T47D (cell line): ENCODE measurements at regions not wholly inside any gene's neighbourhood (a gene's known extent, or its start where the extent isn't known, plus 50 kb on each side); places are given as distances from the start of the nearest gene placed in this dataset.

ENCODE experiments used
- DNase-seq, 2 experiments: peaks; one replicate each; pipeline versions ENCODE4 v3.0.0 to v3.0.0-alpha.2; 2011 to 2012; ENCODE audit warnings: low read depth in 1 of 2, low spot score in 1 of 2
- JUND ChIP-seq: IDR thresholded peaks from 2 replicates; pipeline ENCODE4 v1.6.1; 2012; ENCODE audit warnings: low read depth
- in situ Hi-C: cut with HindIII; loops from 2 replicates; pipeline ENCODE4 v1.10.0; 2016; ENCODE audit warnings: low sequenced_read_pairs, low pct_unique_long_range_greater_than_20kb

DNA sequence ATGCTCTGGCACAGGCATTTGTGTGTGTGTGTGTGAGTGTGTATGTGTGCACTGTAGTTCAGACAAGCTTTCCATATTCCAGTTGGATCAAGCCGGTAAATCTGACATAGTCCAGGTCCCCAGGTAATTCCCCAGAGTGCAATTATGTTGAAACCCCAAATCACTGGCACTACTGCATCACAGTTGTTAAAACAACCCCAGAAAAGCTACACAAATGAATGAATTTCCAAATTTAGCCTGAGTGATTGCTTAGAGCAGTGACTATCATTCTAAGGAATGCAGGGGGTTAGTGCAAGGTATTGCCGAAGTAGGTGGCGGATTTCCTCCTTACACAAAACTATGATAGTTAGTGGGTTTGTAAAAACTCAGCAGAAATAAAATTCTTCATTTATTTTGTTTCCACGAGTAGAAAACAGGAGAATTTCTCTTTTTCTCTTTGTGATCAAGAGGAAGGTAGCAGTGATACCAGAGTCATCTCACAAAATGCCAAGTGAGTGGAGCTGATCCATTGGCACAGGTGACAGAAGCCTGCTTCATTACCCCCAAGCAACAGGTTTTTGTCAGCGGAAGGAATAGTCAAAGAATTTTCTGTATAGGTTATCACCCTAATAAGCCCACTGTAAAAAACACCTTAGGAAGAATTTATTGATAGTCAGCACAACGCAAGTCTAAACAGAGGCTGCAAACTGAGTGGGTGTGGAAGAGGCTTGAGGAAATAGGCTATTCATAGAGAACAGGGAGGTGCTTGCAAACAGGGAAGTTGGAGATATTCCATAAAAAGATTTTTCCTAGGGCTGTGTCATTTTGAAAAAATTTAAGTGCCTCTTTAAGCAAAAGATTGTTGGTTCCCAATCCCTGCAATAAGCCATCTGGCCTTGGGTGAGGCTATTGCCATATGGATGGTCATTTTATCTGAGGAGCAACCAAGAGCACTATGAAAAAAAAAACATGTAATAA, 385.1 kb downstream of the CHSY3 start:
- in situ Hi-C loops: no loop called here
- DNase-seq: no peak

DNA sequence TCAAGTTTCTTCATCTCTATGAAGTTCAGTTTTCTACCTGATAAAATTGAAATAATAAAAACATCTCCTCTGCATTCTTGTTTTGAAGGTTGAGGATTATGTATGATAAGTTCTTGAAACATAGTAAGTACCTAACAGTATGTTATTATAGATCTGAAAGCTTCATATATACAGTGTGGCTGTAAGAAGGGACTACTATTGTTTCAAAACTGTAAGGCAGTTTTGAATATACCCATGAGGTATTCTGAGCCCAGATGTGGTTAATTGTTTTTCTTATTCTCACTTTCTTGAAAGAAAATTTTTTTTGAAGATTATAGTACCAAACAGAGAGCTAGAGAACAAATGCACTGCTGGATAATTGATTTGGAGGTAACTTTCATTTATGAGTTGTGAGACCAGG, 383.2 kb downstream of the CHSY3 start:
- TF ChIP-seq JUND: no peak
- in situ Hi-C loops: no loop called here
- DNase-seq: no peak

More for the DNA sequence above, 385.1 kb downstream of the CHSY3 start:
- no peak for TF ChIP-seq JUND

DNA sequence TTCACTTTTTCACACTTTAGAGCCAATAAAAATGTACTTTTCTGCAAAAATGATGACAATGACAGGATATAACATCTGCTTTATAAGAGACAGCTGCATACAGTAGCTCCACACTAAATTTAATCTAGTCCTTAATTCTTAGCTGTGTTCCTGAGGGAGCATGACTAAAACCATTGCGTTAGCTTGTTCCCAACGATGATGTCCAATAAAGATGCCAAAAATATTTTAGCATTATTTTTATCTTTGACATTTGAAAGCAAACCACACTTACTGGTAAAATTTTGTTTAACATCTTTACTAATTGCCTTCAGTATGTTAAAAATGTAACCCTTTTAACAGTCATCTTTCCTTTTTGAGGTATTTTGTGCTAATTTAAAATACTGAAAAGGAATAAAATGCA, 382.7 kb downstream of the CHSY3 start:
- in situ Hi-C loops: no loop called here
- DNase-seq: no peak
- no peak for TF ChIP-seq JUND

DNA sequence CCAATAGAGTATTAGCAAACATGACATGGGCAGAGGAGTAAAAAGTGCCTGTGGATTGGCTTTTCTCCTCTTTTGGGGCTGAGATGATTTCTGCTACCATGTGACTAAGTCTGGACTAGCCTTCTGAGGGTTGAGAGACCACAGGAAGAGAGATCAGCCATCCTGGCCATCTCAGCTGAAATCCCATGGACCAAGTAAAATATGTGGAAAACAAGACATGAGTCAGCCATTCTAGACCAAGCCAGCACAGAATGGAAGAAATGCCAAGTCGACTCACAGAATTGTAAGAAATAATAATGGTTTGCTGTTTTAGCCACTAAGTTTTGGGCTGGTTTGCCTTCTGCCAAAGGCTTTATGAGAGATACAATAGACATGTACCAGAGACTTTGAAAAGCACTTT, 377.8 kb downstream of the CHSY3 start:
- DNase-seq: no peak
- in situ Hi-C loops: no loop called here
- no peak for TF ChIP-seq JUND

DNA sequence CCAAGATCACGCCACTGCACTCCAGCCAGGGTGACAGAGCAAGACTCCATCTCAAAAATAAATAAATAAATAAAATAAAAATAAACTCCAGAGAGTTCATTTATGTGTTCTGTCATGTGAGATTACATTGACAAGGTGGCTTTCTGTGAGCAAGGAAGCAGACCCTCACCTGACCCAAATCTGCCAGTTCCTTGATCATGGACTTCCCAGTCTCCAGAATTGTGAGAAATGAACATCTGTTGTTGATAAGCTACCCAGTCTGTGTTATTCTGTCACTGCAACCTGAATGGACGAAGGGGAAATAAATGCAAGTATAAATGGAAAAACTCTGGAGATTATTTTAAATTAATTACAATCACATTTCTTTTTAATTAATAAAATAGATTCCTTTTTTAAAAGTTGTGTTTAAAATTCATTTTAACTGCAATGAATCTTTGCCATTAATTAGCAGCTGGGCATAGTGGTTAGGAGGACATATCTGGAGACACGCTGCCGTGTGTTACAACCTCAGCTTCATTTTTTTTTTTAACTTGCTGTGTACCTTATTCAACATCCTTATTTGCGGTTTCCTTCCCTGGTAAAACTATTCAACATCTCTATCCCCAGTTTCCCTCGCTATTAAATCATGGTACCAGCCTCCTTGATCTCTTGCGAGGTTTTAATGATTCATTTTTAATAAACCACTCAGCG, 376.4 kb downstream of the CHSY3 start:
- DNase-seq: no peak
- TF ChIP-seq JUND: no peak
- in situ Hi-C loops: no loop called here

DNA sequence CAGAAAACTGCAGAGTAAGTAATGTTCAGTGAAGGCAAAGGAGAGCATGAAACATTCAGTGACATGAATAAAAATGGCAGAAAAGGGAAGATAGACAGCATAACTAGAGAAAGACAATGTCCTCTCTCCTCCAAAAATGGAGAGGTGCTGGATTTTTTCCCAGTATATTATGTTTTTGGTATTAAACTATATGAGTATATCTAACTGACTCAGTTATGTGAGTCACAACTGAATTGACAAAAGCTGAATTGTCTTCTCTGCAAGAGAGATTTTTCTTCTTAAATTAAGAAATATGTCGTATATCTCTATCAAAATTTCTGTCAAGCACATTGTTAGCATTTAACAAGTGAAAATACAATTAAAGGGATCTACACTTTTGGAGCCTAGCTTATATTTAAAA, 375.1 kb downstream of the CHSY3 start:
- no peak for DNase-seq
- TF ChIP-seq JUND: no peak
- in situ Hi-C loops: no loop called here

DNA sequence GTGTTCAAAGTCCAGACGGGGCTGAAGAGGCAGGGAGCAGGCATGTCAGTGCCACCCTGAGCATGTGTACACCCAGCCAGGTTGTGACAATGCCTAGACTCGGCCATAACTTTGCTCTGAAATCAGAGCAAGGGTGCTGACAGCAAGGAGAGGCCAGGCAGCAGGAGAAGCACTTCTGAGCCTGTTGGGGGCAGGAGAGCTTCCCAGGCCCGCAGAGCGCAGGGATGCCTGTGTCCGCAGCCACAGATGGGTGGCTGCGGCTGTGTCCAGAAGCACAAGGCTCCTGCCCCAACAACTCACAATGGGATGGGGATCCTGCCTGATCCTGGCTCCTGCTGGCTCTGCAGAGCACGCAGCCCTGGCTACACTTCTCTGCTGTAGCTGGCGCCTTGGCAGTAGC, 373.9 kb downstream of the CHSY3 start:
- TF ChIP-seq JUND: no peak

DNA sequence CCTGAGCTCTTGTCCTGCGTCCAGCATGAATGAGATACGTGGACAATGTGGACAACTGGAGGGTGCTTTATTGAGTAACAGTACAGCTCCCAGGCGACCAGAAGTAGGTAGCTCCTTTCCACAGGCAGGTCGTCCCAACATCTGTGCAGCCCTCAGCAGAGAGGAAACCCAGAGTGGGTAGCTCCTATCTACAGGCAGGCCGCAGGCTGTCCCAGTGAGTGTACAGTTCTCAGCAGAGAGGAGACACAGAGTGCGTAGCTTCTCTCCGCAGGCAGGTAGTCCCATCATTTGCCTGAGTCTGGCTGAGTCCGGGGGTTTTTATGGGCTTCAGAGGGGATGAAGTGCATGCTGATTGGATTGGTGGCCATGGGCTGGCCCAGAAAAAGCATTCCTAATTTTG, 373.3 kb downstream of the CHSY3 start:
- no peak for TF ChIP-seq JUND
- in situ Hi-C loops: no loop called here
- no peak for DNase-seq

More for the DNA sequence above, 373.9 kb downstream of the CHSY3 start:
- DNase-seq: no peak
- in situ Hi-C loops: no loop called here

DNA sequence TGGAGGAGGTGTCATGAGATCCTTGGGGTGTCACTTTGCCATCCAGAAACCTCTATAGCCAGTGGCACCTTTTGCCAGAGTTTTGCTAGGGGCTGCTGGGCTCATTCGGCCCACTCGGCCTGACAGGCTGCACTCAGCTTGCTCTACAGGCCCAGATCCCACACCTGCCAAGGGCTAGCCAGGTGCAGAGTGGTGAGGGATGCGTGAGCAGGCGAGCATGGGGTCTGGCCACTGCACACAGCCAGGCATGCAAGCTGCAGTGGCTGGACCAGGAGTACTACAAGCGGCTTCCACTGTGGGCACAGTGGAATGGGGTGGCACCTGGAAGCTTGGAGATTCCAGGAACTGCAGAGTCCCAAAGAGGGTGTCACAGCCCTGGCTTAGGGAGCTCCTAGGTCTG, 372.7 kb downstream of the CHSY3 start:
- no peak for DNase-seq
- in situ Hi-C loops: no loop called here
- no peak for TF ChIP-seq JUND

DNA sequence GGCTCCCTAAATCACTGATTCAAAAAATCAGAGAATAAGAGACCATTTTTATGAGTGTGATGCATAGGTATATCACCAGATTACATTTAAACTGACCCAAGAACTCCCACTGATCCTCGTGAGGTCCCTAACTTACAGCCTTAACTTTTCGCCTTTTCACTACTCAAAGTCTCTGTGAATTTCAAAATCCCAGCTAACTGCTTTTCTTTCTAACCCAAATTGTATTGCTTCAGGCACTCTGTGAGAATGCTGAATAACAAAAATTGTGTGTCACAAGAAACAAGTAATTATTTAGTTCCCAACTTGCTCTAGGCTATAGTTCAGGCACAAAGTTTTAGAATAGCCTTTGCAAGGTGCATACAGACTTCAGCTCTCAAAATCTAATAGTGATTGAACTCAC, 368.6 kb downstream of the CHSY3 start:
- in situ Hi-C loops: no loop called here
- no peak for DNase-seq
- TF ChIP-seq JUND: no peak

DNA sequence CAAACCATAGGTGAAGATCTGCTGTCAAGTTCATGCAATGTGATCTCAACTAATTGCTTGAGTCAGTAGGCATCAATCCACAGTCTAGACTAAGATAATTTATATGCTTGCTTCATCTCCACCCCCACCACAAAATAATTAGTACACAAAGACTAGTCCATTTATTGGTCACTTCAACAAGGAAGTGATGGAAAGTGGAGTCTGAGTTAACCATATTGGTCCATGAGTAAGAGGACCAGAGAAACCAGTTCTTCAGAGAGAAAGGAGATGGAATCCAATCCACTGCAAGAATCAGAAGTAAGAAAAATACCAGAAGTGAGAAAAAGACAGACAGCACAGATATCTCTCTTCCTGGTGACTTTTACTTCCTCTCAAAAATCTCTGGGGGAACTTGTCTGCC, 366.5 kb downstream of the CHSY3 start:
- no peak for DNase-seq
- in situ Hi-C loops: no loop called here
- TF ChIP-seq JUND: no peak

DNA sequence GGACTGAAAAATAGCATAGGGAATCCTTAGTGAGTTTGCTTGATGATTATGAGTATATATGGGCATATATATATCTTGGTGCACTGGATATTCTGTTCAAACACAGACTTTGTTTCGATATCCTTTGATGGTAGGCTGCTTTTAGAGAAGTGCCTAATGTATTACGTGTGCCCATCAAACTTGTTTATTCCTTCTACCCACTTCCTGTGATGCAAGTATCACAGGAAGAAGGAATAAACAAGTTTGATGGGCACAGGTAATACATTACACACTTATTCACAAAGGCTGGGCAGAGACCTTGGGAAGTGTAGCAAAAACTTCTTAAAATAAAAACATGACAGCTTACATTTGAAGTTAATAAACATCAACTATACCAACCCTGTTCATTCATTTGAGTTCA, 364.2 kb downstream of the CHSY3 start:
- in situ Hi-C loops: no loop called here
- no peak for TF ChIP-seq JUND
- no peak for DNase-seq

DNA sequence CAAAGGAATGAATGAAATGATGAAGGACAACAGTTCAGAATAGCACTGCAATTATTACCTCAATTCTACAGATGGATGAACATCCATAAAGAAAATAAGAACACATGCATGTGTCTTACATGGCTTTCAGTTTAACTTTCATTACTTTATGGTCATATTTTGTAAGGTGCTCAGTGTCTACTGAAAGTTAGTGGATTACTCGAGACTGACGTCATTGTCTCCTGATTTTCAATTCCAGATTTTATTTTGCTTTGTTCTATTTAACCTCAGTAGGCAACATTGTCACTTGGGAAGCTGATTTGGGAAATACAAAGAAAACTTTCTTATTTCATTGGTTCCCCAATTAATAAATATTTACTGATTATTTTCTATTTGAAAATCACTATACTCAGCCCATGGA, 363.7 kb downstream of the CHSY3 start:
- no peak for TF ChIP-seq JUND
- DNase-seq: no peak
- in situ Hi-C loops: no loop called here
